GM12872 (cell line): ENCODE measurements at regions not wholly inside any gene's neighbourhood (a gene's known extent, or its start where the extent isn't known, plus 50 kb on each side); places are given as distances from the start of the nearest gene placed in this dataset.

Experiments used
- TF ChIP-seq, protein P1 (sequence below): IDR thresholded peaks from 3 replicates; pipeline ENCODE4 v1.5.1; 2011; ENCODE audit warnings: low read depth, mild to moderate bottlenecking, low read length, moderate library complexity; ENCODE audit not compliant: insufficient read depth

DNA sequence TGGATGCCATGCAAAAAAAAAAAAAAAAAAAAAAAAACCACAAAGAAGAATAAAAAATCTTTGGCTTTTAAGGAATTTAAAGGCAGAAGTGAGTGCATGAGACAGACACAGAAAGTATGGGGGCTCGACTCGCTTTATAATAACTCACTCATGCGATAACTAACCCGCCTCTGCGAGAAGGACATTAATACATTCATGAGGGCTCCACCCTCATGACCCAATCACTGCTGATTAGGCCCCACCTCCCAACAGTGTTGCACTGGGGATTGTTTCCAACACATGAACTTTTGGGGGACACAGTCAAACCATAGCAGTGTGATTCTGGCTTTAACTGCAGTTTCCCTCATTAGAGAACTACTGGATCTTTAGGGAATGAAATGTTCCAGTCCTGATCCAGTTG is 78.1 kb downstream of the QDPR start:
- TF ChIP-seq, protein P1, sequence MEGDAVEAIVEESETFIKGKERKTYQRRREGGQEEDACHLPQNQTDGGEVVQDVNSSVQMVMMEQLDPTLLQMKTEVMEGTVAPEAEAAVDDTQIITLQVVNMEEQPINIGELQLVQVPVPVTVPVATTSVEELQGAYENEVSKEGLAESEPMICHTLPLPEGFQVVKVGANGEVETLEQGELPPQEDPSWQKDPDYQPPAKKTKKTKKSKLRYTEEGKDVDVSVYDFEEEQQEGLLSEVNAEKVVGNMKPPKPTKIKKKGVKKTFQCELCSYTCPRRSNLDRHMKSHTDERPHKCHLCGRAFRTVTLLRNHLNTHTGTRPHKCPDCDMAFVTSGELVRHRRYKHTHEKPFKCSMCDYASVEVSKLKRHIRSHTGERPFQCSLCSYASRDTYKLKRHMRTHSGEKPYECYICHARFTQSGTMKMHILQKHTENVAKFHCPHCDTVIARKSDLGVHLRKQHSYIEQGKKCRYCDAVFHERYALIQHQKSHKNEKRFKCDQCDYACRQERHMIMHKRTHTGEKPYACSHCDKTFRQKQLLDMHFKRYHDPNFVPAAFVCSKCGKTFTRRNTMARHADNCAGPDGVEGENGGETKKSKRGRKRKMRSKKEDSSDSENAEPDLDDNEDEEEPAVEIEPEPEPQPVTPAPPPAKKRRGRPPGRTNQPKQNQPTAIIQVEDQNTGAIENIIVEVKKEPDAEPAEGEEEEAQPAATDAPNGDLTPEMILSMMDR, result no peak

DNA sequence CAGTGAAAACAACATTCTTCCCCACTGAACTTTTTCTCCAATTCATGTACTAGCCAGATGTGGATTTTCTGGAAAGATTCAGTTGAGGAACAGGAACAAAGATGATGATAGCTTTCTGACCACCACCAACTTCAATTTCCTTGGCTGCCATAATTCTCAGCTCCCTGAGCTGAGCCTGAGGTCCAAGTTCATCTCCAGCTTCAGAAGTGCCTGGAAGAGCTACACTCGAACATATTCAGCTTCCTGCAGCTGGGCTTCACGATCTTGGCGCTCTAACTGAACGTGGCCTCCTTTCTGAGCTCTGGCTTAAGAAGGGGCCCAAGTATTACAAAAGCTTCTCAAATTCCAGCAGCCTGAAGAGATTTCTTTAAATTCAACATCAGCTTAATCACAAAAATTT is 83.9 kb downstream of the QDPR start:
- TF ChIP-seq, protein P1, result no peak

DNA sequence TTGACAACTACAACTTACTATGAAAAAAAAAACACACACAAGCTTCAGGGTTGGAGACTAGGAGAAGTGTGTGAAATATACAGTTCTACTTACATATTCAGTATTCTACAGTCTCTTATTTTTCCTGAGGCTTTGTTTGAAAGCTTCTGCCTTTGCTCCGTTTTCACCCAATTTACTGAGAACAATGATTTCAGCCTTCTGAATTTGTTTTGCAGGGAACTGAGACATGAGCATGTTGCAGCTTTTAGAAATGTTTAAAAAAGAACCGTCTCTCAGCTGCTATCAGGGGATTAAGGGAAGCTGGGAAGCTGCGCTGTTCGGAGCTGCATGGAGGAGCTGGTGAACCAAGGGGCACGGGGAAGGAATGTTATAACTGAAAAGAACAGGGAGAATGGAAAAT is 85.7 kb downstream of the QDPR start:
- TF ChIP-seq, protein P1, result no peak

DNA sequence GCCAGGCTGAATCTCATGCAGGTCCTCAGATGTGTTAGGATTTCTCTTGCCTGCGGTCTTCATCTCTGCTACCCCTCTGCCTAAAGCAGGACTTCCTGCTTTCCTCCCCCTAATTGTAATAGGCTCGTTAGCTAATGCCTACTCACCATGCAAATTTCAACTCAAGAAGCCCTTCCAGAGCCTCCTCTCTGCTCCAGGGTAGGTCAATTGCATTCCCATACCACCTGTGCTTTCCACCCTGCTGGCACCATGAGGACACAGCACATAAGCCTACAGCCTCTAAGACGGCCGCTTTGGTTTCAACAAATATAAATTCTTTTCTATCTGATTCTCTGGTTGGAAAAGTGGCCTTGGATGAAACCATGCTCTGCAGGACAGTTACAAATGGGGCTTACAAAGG is 93.9 kb downstream of the QDPR start:
- TF ChIP-seq, protein P1, result no peak

DNA sequence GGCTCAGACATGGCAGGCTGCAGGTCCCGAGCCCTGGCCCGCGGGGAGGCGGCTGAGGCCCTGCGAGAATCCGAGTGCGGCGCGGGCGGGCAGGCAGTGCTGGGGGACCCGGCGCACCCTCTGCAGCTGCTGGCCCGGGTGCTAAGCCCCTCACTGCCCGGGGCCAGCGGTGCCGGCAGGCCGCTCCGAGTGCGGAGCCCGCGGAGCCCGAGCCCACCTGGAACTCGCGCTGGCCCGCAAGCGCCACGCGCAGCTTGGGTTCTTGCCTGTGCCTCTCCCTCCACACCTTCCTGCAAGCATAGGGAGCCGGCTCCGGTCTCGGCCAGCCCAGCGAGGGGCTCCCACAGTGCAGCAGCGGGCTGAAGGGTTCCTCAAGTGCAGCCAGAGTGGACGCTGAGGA is 97.5 kb downstream of the QDPR start:
- TF ChIP-seq, protein P1, result no peak

DNA sequence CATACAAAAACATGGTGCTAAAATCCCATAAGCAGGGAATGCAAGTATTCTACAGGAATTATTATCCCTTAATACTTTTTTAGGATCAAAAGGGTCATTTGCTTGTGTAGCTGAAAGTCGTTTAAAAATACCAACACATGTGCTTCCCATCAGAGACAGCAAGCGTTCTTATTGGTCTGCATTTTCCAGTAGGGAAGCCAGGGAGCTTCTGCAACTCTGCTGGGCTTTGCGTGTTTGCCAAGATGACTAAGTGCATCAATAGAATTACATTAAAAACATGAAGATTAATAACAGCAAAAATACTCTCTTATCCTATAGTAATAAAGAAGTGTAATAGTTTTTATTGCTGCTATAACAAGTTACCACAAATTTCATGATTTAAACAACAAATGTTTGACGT is 111.2 kb downstream of the QDPR start:
- TF ChIP-seq, protein P1, result no peak

DNA sequence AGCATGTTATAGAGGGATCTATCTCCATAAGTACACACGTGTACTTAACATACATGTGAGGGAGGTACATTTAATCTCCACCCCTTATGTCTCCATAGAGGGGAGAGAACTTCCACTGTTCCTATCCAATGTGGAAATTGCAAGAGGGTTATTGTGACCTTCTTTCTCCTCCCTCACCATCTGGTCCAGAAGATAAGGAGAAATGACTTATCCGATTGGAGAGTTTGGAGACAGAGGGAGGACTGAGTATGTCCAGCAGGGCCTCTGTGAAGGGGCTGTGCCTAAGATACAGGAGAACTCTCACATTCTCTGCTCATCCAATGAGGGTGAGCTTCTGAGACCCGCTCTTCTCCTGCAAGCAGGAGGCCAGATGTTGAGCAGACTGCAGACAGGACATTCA is 113.1 kb downstream of the QDPR start:
- TF ChIP-seq, protein P1, result no peak

DNA sequence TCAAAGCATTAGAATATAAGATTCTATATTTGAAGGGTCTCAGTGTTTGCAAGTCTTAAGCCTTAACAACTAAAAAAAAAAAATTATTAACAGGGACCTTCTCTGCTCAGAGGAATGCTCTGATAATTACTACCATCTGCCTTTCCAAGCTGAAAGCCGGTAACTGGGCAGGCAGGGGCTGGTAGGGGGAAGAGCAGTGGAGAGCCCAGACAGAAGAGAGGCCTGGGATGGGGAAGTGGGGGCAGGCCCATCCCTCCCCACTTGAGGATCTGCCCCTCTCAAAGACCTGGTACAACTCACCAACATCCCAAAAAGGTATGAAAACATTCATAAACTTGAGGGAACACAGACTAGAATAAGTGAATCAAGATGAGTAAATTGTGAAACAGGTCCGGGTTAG is 113.9 kb downstream of the QDPR start:
- TF ChIP-seq, protein P1, result no peak
